MM.1S (cell line): ENCODE measurements at regions not wholly inside any gene's neighbourhood (a gene's known extent, or its start where the extent isn't known, plus 50 kb on each side); places are given as distances from the start of the nearest gene placed in this dataset.

ENCODE experiments used
- CTCF ChIP-seq: fragments of 300-600 bp; sonication (generic); IDR thresholded peaks from 2 replicates; pipeline ENCODE4 v1.5.1; 2016; ENCODE audit warnings: antibody characterized with exemption, low read length, mixed read lengths
- EZH2 ChIP-seq: fragments of 300-600 bp; sonication (generic); optimal IDR thresholded peaks from 2 replicates; pipeline ENCODE3; 2017; ENCODE audit warnings: low read depth, mild to moderate bottlenecking, antibody characterized with exemption, low read length, mixed read lengths
- EZH2phosphoT487 ChIP-seq: fragments of 300-600 bp; sonication (generic); IDR thresholded peaks from 2 replicates; pipeline ENCODE4 v1.6.1; 2018; ENCODE audit warnings: antibody characterized with exemption, low read length

- TF ChIP-seq CTCF: no peak
- TF ChIP-seq EZH2phosphoT487: no peak
- no peak for TF ChIP-seq EZH2
These were observed 505.7 kb upstream of the AGTR1 start for GRCh38 chr3:148191966-148192365.
